IMR-90 (cell line): ENCODE measurements at regions not wholly inside any gene's neighbourhood (a gene's known extent, or its start where the extent isn't known, plus 50 kb on each side); places are given as distances from the start of the nearest gene placed in this dataset.

Experiments
- ATAC-seq: fragments of 200-7000 bp; cut with Tn5 transposase; 2 replicates; pipeline ENCODE4 v1.9.1; 2020; ENCODE audit warnings: low read depth, mild to moderate bottlenecking, moderate library complexity
- BruUV-seq: library from RNA; stranded (reverse); fragments of 400-500 nt; replicated peaks from 2 replicates; lab custom pipeline; 2021; lab: Mats Ljungman, UMichigan
- CTCF ChIA-PET: fragments of 300-600 bp; formaldehyde crosslinking; extraction: SDS; loops from one replicate; lab custom pipeline; 2021; ENCODE audit warnings: antibody characterized with exemption; lab: Yijun Ruan, JAX
- POLR2A ChIA-PET: fragments of 300-600 bp; sonication (Branson Sonifier 250); formaldehyde crosslinking; loops from one replicate; lab custom pipeline; 2022; ENCODE audit warnings: antibody characterized with exemption; ENCODE audit not compliant: unreplicated experiment; lab: Charles Lee
- DNase-seq: peaks from one replicate; pipeline ENCODE4 v3.0.0; 2013
- H2AFZ ChIP-seq: replicated peaks from 2 replicates; pipeline ENCODE3; 2013; ENCODE audit warnings: low read length, mild to moderate bottlenecking; ENCODE audit not compliant: poor library complexity
- H2AK5ac ChIP-seq: 2 replicates; pipeline ENCODE4 v1.6.1; 2013; ENCODE audit warnings: low read depth, low read length, inconsistent platforms
- H2AK9ac ChIP-seq: replicated peaks from 2 replicates; pipeline ENCODE3; 2013; ENCODE audit warnings: mild to moderate bottlenecking, low read depth, low read length, moderate library complexity; ENCODE audit not compliant: poor library complexity
- H2BK120ac ChIP-seq: 2 replicates; pipeline ENCODE4 v1.6.1; 2013; ENCODE audit warnings: low read depth, low read length, inconsistent platforms
- H2BK15ac ChIP-seq: 3 replicates; pipeline ENCODE4 v1.6.1; 2013; ENCODE audit warnings: low read depth, low read length, inconsistent platforms
- H2BK20ac ChIP-seq: 2 replicates; pipeline ENCODE4 v1.6.1; 2013; ENCODE audit warnings: low read depth, mild to moderate bottlenecking, inconsistent platforms, low read length, moderate library complexity
- H2BK5ac ChIP-seq: 2 replicates; pipeline ENCODE4 v1.6.1; 2013; ENCODE audit warnings: mild to moderate bottlenecking, low read depth, low read length, inconsistent platforms; ENCODE audit not compliant: poor library complexity, severe bottlenecking
- H3K14ac ChIP-seq: replicated peaks from 2 replicates; pipeline ENCODE4 v1.6.1; 2013; ENCODE audit warnings: low read depth, low read length, inconsistent platforms
- H3K18ac ChIP-seq: 2 replicates; pipeline ENCODE4 v1.6.1; 2013; ENCODE audit warnings: low read depth, low read length, control low read depth
- H3K23ac ChIP-seq: 2 replicates; pipeline ENCODE4 v1.6.1; 2013; ENCODE audit warnings: low read depth, low read length, inconsistent platforms
- H3K27ac ChIP-seq: 2 replicates; pipeline ENCODE4 v1.5.1; 2013; ENCODE audit warnings: mild to moderate bottlenecking, control low read depth, low read length; ENCODE audit not compliant: insufficient read depth
- H3K27me3 ChIP-seq: 2 replicates; pipeline ENCODE4 v1.6.1; 2013; ENCODE audit warnings: low read length; ENCODE audit not compliant: control insufficient read depth, insufficient read depth
- H3K36me3 ChIP-seq: 2 replicates; pipeline ENCODE4 v1.6.1; 2013; ENCODE audit warnings: low read length, mixed read lengths; ENCODE audit not compliant: control insufficient read depth, insufficient read depth
- H3K4ac ChIP-seq: 2 replicates; pipeline ENCODE4 v1.6.1; 2013; ENCODE audit warnings: low read depth, low read length, inconsistent platforms
- H3K4me1 ChIP-seq: 2 replicates; pipeline ENCODE4 v1.6.1; 2013; ENCODE audit warnings: low read length, mixed read lengths; ENCODE audit not compliant: control insufficient read depth, insufficient read depth
- H3K4me2 ChIP-seq: 2 replicates; pipeline ENCODE4 v1.6.1; 2013; ENCODE audit warnings: low read depth, mild to moderate bottlenecking, control low read depth, low read length, moderate library complexity
- H3K4me3 ChIP-seq: 2 replicates; pipeline ENCODE4 v1.5.1; 2013; ENCODE audit warnings: low read depth, mild to moderate bottlenecking, control low read depth, low read length, moderate library complexity; ENCODE audit not compliant: insufficient read depth
- H3K56ac ChIP-seq: 2 replicates; pipeline ENCODE4 v1.6.1; 2013; ENCODE audit warnings: low read length, inconsistent platforms; ENCODE audit not compliant: insufficient read depth; ENCODE audit errors: extremely low read depth
- H3K79me1 ChIP-seq, 2 experiments: 2 replicates each; pipeline ENCODE4 v1.6.1; 2013; ENCODE audit warnings: low read length in 2 of 2, inconsistent platforms in 1 of 2, low read depth in 1 of 2
- H3K9ac ChIP-seq: 2 replicates; pipeline ENCODE4 v1.6.1; 2013; ENCODE audit warnings: low read depth, low read length, control low read depth
- H3K9me1 ChIP-seq: 2 replicates; pipeline ENCODE4 v1.6.1; 2013; ENCODE audit warnings: low read length, inconsistent platforms; ENCODE audit not compliant: insufficient read depth
- H3K9me3 ChIP-seq: 2 replicates; pipeline ENCODE4 v1.6.1; 2013; ENCODE audit warnings: low read length; ENCODE audit not compliant: control insufficient read depth, insufficient read depth
- H4K20me1 ChIP-seq: 2 replicates; pipeline ENCODE4 v1.6.1; 2013; ENCODE audit warnings: low read length, inconsistent platforms; ENCODE audit not compliant: insufficient read depth
- H4K5ac ChIP-seq: 2 replicates; pipeline ENCODE4 v1.6.1; 2013; ENCODE audit warnings: mild to moderate bottlenecking, low read depth, low read length, control low read depth
- H4K8ac ChIP-seq, 2 experiments: 2 replicates each; pipeline ENCODE4 v1.6.1; 2013; ENCODE audit warnings: low read depth in 2 of 2, low read length in 2 of 2, control low read depth in 1 of 2, inconsistent platforms in 1 of 2
- H4K91ac ChIP-seq: 2 replicates; pipeline ENCODE4 v1.6.1; 2013; ENCODE audit warnings: low read depth, low read length, inconsistent platforms; ENCODE audit not compliant: insufficient read depth
- BHLHE40 ChIP-seq: fragments of 150-350 bp; IDR thresholded peaks from 2 replicates; pipeline ENCODE4 v1.6.1; 2016; ENCODE audit warnings: mild to moderate bottlenecking, low read depth, low read length
- CEBPB ChIP-seq: IDR thresholded peaks from 2 replicates; pipeline ENCODE4 v1.6.1; 2012; ENCODE audit warnings: low read depth, low read length, improper control_type of control experiment
- CHD1 ChIP-seq: IDR thresholded peaks from 2 replicates; pipeline ENCODE4 v1.6.1; 2012; ENCODE audit warnings: low read depth, low read length, improper control_type of control experiment
- CTCF ChIP-seq: conservative IDR thresholded peaks from 2 replicates; pipeline ENCODE4 v1.5.1; 2012; ENCODE audit warnings: mild to moderate bottlenecking, low read depth, low read length, improper control_type of control experiment
- FOS ChIP-seq: fragments of 150-350 bp; IDR thresholded peaks from 2 replicates; pipeline ENCODE4 v1.6.1; 2016; ENCODE audit warnings: low read depth, low read length
- MAFK ChIP-seq: IDR thresholded peaks from 2 replicates; pipeline ENCODE4 v1.6.1; 2012; ENCODE audit warnings: low read depth, low read length, improper control_type of control experiment
- MAZ ChIP-seq: IDR thresholded peaks from 2 replicates; pipeline ENCODE4 v1.6.1; 2012; ENCODE audit warnings: low read depth, mild to moderate bottlenecking, low read length, improper control_type of control experiment, moderate library complexity, borderline replicate concordance
- MXI1 ChIP-seq: IDR thresholded peaks from 2 replicates; pipeline ENCODE4 v1.6.1; 2012; ENCODE audit warnings: low read depth, mild to moderate bottlenecking, low read length, moderate library complexity, borderline replicate concordance
- POLR2A ChIP-seq: IDR thresholded peaks from 2 replicates; pipeline ENCODE4 v1.6.1; 2012; ENCODE audit warnings: mild to moderate bottlenecking, low read depth, low read length
- SMC3 ChIP-seq: fragments of 150-350 bp; IDR thresholded peaks from 2 replicates; pipeline ENCODE4 v1.6.1; 2016; ENCODE audit warnings: low read depth, mild to moderate bottlenecking, antibody characterized with exemption, low read length, moderate library complexity
- WGBS, 2 experiments: methylation state at CpG; one replicate each; pipeline versions ENCODE4 v1.1.5 to v1.1.7; 2013; ENCODE audit warnings: missing lambda C conversion rate in 2 of 2; ENCODE audit not compliant: insufficient read length in 1 of 2; ENCODE audit errors: extremely low coverage in 2 of 2; 5-methylcytosine and 5-hydroxymethylcytosine counted together
- dilution Hi-C: fragments of 300-500 bp; cut with HindIII; formaldehyde crosslinking; loops from one replicate; pipeline ENCODE4 v1.14.3; 2018; ENCODE audit warnings: low sequenced_read_pairs; ENCODE audit not compliant: unreplicated experiment
- in situ Hi-C: fragments of 300-500 bp; cut with MboI; formaldehyde crosslinking; loops from 3 replicates; pipeline ENCODE4 v1.14.3; 2019; ENCODE audit warnings: low sequenced_read_pairs, inconsistent platforms, mixed read lengths
- intact Hi-C: fragments of 100-400 bp; cut with micrococcal nuclease; formaldehyde crosslinking; loops from 2 replicates; pipeline ENCODE4 v1.10.0; 2022

- CTCF ChIA-PET, result no interaction called here
- WGBS, 2 experiments, result 87% methylated on average over 13 of the region's 29 CpGs; no CpG with 5 or more reads in 1 of the 2 experiments
Measured at GRCh38 chr2:84290537-84290936, 168.5 kb downstream of the SUCLG1 start.

More at GRCh38 chr2:84290537-84290936, 168.5 kb downstream of the SUCLG1 start:
- Histone ChIP-seq H3K4me1 (no peaks in the 10 kb centered on the region), H4K8ac (no peak overlapping the region), H3K23ac (no peak overlapping the region), H2BK15ac (no peak overlapping the region), H4K20me1 (no peaks in the 10 kb centered on the region), H2BK5ac (no peak overlapping the region), H3K9ac (no peak overlapping the region), H3K27ac (no peak overlapping the region), H2BK20ac (no peak overlapping the region), H3K14ac (no peak overlapping the region), H3K9me1 (no peaks in the 10 kb centered on the region), H3K4me2 (no peak overlapping the region), H4K91ac (no peak overlapping the region), H3K18ac (no peak overlapping the region), H2AFZ (no peak overlapping the region), H3K56ac (no peak overlapping the region), H2BK120ac (no peak overlapping the region), H3K79me1 (no peaks in the 10 kb centered on the region), H3K9me3 (no peaks in the 10 kb centered on the region), H2AK9ac (no peak overlapping the region), H3K36me3 (no peaks in the 10 kb centered on the region), H4K5ac (no peak overlapping the region), H3K4ac (no peak overlapping the region), H2AK5ac (no peak overlapping the region), H3K4me3 (no peak overlapping the region), H3K27me3 (no peaks in the 10 kb centered on the region)
- ATAC-seq, result no peak
- POLR2A ChIA-PET, result no interaction called here
- no peak for TF ChIP-seq CHD1
- no peak for TF ChIP-seq CTCF
- no peak for TF ChIP-seq MXI1
- TF ChIP-seq SMC3, result no peak
- TF ChIP-seq BHLHE40, result no peak
- TF ChIP-seq CEBPB, result no peak
- TF ChIP-seq FOS, result no peak
- TF ChIP-seq MAFK, result no peak
- TF ChIP-seq MAZ, result no peak
- TF ChIP-seq POLR2A, result no peak
- in situ Hi-C loops, result no loop called here
- intact Hi-C loops, result no loop called here
- BruUV-seq, result no TSS peak
- dilution Hi-C loops, result no loop called here
- DNase-seq, result no peak
